WTC11 (cell line): ENCODE measurements at regions not wholly inside any gene's neighbourhood (a gene's known extent, or its start where the extent isn't known, plus 50 kb on each side); places are given as distances from the start of the nearest gene placed in this dataset.
"Not testable (repeated sequence)": the region's sequence is repeated elsewhere in the genome, so short reads cannot be mapped to it uniquely, and the experiment has no call there.

Source experiments
- ATAC-seq: fragments of 200-7000 bp; cut with Tn5 transposase; 2 replicates; pipeline ENCODE4 v1.10.0; 2021; ENCODE audit warnings: mild to moderate bottlenecking, moderate library complexity
- CTCF ChIA-PET: fragments of 300-600 bp; sonication (Branson Sonifier 250); formaldehyde crosslinking; loops from one replicate; lab custom pipeline; 2021; ENCODE audit warnings: antibody characterized with exemption; lab: Charles Lee
- POLR2A ChIA-PET: fragments of 350-600 bp; sonication (Branson Sonifier 250); formaldehyde crosslinking; loops from one replicate; lab custom pipeline; 2021; ENCODE audit warnings: antibody characterized with exemption; lab: Charles Lee
- DNase-seq: peaks from one replicate; pipeline ENCODE4 v3.0.0; 2021; ENCODE audit warnings: low spot score
- H3K27ac Mint-ChIP-seq: 2 replicates; pipeline ENCODE4 v1.8.0; 2021; ENCODE audit warnings: mixed read lengths
- H3K27me3 Mint-ChIP-seq: 2 replicates; pipeline ENCODE4 v1.8.0; 2021; ENCODE audit warnings: low read depth, mild to moderate bottlenecking, moderate library complexity, mixed read lengths
- H3K36me3 Mint-ChIP-seq: 2 replicates; pipeline ENCODE4 v1.8.0; 2021; ENCODE audit warnings: mixed read lengths
- H3K4me1 Mint-ChIP-seq: 2 replicates; pipeline ENCODE4 v1.8.0; 2022; ENCODE audit warnings: mixed read lengths
- H3K4me3 Mint-ChIP-seq: 2 replicates; pipeline ENCODE4 v1.8.0; 2021; ENCODE audit warnings: mild to moderate bottlenecking, moderate library complexity, mixed read lengths
- H3K9me3 Mint-ChIP-seq: 2 replicates; pipeline ENCODE4 v1.8.0; 2021; ENCODE audit warnings: mixed read lengths
- ATF1 ChIP-seq: sonication (generic); formaldehyde crosslinking; IDR thresholded peaks from 2 replicates; pipeline ENCODE4 v1.8.1; 2023; ENCODE audit warnings: mild to moderate bottlenecking, moderate library complexity, missing genetic modification reagents
- E2F1 ChIP-seq: sonication (generic); formaldehyde crosslinking; IDR thresholded peaks from 2 replicates; pipeline ENCODE4 v1.8.0; 2022; ENCODE audit warnings: mild to moderate bottlenecking, missing genetic modification reagents
- EMX1 ChIP-seq: fragments of 250-450 bp; sonication (Bioruptor Pico); IDR thresholded peaks from 2 replicates; pipeline ENCODE4 v1.8.0; 2021; ENCODE audit warnings: mild to moderate bottlenecking
- GRHL2 ChIP-seq: fragments of 250-450 bp; sonication (Bioruptor Pico); IDR thresholded peaks from 2 replicates; pipeline ENCODE4 v1.8.0; 2022; ENCODE audit warnings: mild to moderate bottlenecking, moderate library complexity; ENCODE audit not compliant: insufficient replicate concordance, severe bottlenecking
- GTF2I ChIP-seq: fragments of 250-450 bp; sonication (Bioruptor Pico); conservative IDR thresholded peaks from 2 replicates; pipeline ENCODE4 v1.4.0; 2021; ENCODE audit warnings: mild to moderate bottlenecking
- IRF1 ChIP-seq: sonication (generic); formaldehyde crosslinking; IDR thresholded peaks from 2 replicates; pipeline ENCODE4 v1.8.0; 2023; ENCODE audit warnings: missing genetic modification reagents
- MXD4 ChIP-seq: fragments of 250-450 bp; sonication (Bioruptor Pico); IDR thresholded peaks from 2 replicates; pipeline ENCODE4 v1.8.0; 2021; ENCODE audit warnings: mild to moderate bottlenecking, moderate library complexity, borderline replicate concordance
- MYBL2 ChIP-seq: sonication (generic); formaldehyde crosslinking; IDR thresholded peaks from 2 replicates; pipeline ENCODE4 v1.8.1; 2023; ENCODE audit warnings: mild to moderate bottlenecking, moderate library complexity, missing genetic modification reagents
- NR1H2 ChIP-seq: sonication (generic); formaldehyde crosslinking; IDR thresholded peaks from 2 replicates; pipeline ENCODE4 v1.9.0; 2021; ENCODE audit warnings: mild to moderate bottlenecking, moderate library complexity, missing genetic modification reagents
- OVOL2 ChIP-seq: fragments of 250-450 bp; sonication (Bioruptor Pico); IDR thresholded peaks from 2 replicates; pipeline ENCODE4 v1.9.0; 2021; ENCODE audit warnings: mild to moderate bottlenecking, borderline replicate concordance
- STAT6 ChIP-seq: sonication (generic); formaldehyde crosslinking; conservative IDR thresholded peaks from 2 replicates; pipeline ENCODE4 v1.8.1; 2023; ENCODE audit warnings: mild to moderate bottlenecking, low read depth, missing genetic modification reagents, moderate library complexity
- TCF7 ChIP-seq: sonication (generic); formaldehyde crosslinking; IDR thresholded peaks from 2 replicates; pipeline ENCODE4 v1.8.0; 2022; ENCODE audit warnings: mild to moderate bottlenecking, low read depth, missing genetic modification reagents, moderate library complexity
- TEAD4 ChIP-seq: sonication (generic); formaldehyde crosslinking; IDR thresholded peaks from 2 replicates; pipeline ENCODE4 v1.8.0; 2022; ENCODE audit warnings: mild to moderate bottlenecking, missing genetic modification reagents
- USF1 ChIP-seq: sonication (generic); formaldehyde crosslinking; IDR thresholded peaks from 2 replicates; pipeline ENCODE4 v1.8.0; 2022; ENCODE audit warnings: mild to moderate bottlenecking, missing genetic modification reagents
- ZNF121 ChIP-seq: sonication (generic); formaldehyde crosslinking; IDR thresholded peaks from 2 replicates; pipeline ENCODE4 v1.8.0; 2023; ENCODE audit warnings: missing genetic modification reagents
- ZNF138 ChIP-seq: sonication (generic); formaldehyde crosslinking; conservative IDR thresholded peaks from 2 replicates; pipeline ENCODE4 v1.8.1; 2022; ENCODE audit warnings: mild to moderate bottlenecking, moderate library complexity, missing genetic modification reagents
- ZNF219 ChIP-seq: sonication (generic); formaldehyde crosslinking; IDR thresholded peaks from 2 replicates; pipeline ENCODE4 v1.8.0; 2023; ENCODE audit warnings: missing genetic modification reagents, mild to moderate bottlenecking, borderline replicate concordance
- ZNF263 ChIP-seq: sonication (generic); formaldehyde crosslinking; IDR thresholded peaks from 2 replicates; pipeline ENCODE4 v1.8.1; 2022; ENCODE audit warnings: low read depth, mild to moderate bottlenecking, moderate library complexity, missing genetic modification reagents
- ZNF671 ChIP-seq: fragments of 250-450 bp; sonication (Bioruptor Pico); IDR thresholded peaks from 2 replicates; pipeline ENCODE4 v1.8.0; 2021; ENCODE audit warnings: mild to moderate bottlenecking
- TF ChIP-seq, protein P1 (sequence below): fragments of 250-450 bp; sonication (Bioruptor Pico); IDR thresholded peaks from 2 replicates; pipeline ENCODE4 v1.9.0; 2021; ENCODE audit warnings: moderate library complexity, mild to moderate bottlenecking, inconsistent platforms, borderline replicate concordance
- TF ChIP-seq, protein P2 (sequence below): sonication (generic); formaldehyde crosslinking; IDR thresholded peaks from 2 replicates; pipeline ENCODE4 v1.8.0; 2022; ENCODE audit warnings: mild to moderate bottlenecking, missing genetic modification reagents
- TF ChIP-seq, protein P3 (sequence below): sonication (generic); formaldehyde crosslinking; IDR thresholded peaks from 2 replicates; pipeline ENCODE4 v1.8.1; 2023; ENCODE audit warnings: mild to moderate bottlenecking, missing genetic modification reagents
- TF ChIP-seq, protein P4 (sequence below): sonication (generic); formaldehyde crosslinking; IDR thresholded peaks from 2 replicates; pipeline ENCODE4 v1.8.1; 2023; ENCODE audit warnings: mild to moderate bottlenecking, missing genetic modification reagents

GRCh38 chr5:44048276-44048984 lies 340.8 kb downstream of the FGF10 start:
- no peak for TF ChIP-seq USF1 (CRISPR knock-in tag)
- TF ChIP-seq EMX1 (CRISPR knock-in tag): no peak
- no peak for TF ChIP-seq GTF2I (CRISPR knock-in tag)
- no peak for TF ChIP-seq ZNF263 (CRISPR knock-in tag)
- TF ChIP-seq, protein P1, sequence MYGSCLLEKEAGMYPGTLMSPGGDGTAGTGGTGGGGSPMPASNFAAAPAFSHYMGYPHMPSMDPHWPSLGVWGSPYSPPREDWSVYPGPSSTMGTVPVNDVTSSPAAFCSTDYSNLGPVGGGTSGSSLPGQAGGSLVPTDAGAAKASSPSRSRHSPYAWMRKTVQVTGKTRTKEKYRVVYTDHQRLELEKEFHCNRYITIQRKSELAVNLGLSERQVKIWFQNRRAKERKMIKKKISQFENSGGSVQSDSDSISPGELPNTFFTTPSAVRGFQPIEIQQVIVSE (CRISPR knock-in tag): no peak
- no peak for TF ChIP-seq MYBL2 (CRISPR knock-in tag)
- no peak for TF ChIP-seq TCF7 (CRISPR knock-in tag)
- no peak for TF ChIP-seq ZNF671 (CRISPR knock-in tag)
- no peak for TF ChIP-seq ZNF138 (CRISPR knock-in tag)
- TF ChIP-seq NR1H2: no peak
- TF ChIP-seq, protein P2, sequence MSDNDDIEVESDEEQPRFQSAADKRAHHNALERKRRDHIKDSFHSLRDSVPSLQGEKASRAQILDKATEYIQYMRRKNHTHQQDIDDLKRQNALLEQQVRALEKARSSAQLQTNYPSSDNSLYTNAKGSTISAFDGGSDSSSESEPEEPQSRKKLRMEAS (CRISPR knock-in tag): no peak
- no peak for TF ChIP-seq ZNF219
- TF ChIP-seq TEAD4 (CRISPR knock-in tag): no peak
- TF ChIP-seq, protein P3, sequence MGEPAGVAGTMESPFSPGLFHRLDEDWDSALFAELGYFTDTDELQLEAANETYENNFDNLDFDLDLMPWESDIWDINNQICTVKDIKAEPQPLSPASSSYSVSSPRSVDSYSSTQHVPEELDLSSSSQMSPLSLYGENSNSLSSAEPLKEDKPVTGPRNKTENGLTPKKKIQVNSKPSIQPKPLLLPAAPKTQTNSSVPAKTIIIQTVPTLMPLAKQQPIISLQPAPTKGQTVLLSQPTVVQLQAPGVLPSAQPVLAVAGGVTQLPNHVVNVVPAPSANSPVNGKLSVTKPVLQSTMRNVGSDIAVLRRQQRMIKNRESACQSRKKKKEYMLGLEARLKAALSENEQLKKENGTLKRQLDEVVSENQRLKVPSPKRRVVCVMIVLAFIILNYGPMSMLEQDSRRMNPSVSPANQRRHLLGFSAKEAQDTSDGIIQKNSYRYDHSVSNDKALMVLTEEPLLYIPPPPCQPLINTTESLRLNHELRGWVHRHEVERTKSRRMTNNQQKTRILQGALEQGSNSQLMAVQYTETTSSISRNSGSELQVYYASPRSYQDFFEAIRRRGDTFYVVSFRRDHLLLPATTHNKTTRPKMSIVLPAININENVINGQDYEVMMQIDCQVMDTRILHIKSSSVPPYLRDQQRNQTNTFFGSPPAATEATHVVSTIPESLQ: no peak
- TF ChIP-seq MXD4 (CRISPR knock-in tag): no peak
- no peak for TF ChIP-seq OVOL2 (CRISPR knock-in tag)
- TF ChIP-seq STAT6 (CRISPR knock-in tag): no peak
- ChIA-PET CTCF (interaction anchor here (0.7 kb wide), 1 partner anchor 418 kb away, joined by 5 read pairs; no protein-coding TSS in a partner anchor), POLR2A (no interaction called here)
- DNase-seq: no peak
- Mint-ChIP-seq H3K27me3 (no peaks in the 10 kb centered on the region), H3K9me3 (peaks cover 18% of the 10 kb centered on the region), H3K27ac (no peak overlapping the region), H3K36me3 (peaks cover 13% of the 10 kb centered on the region), H3K4me1 (peaks cover 20% of the 10 kb centered on the region), H3K4me3 (no peak overlapping the region)
- no peak for ATAC-seq

GRCh38 chr5:44046619-44047364 lies 342.4 kb downstream of the FGF10 start:
- H3K9me3 Mint-ChIP-seq: peaks cover 31% of the 10 kb centered on the region
- no peaks in the 10 kb centered on the region for H3K27me3 Mint-ChIP-seq
- no peak overlapping the region for H3K4me3 Mint-ChIP-seq
- POLR2A ChIA-PET: no interaction called here
- peak; percentile 56; the same call in 1 of the 2 replicates for ATAC-seq
- H3K4me1 Mint-ChIP-seq: peaks cover 20% of the 10 kb centered on the region
- TF ChIP-seq ATF1 (CRISPR knock-in tag) (no peak), IRF1 (CRISPR knock-in tag) (no peak), ZNF121 (CRISPR knock-in tag) (no peak), E2F1 (CRISPR knock-in tag) (no peak), GRHL2 (no peak)
- TF ChIP-seq, protein P4, sequence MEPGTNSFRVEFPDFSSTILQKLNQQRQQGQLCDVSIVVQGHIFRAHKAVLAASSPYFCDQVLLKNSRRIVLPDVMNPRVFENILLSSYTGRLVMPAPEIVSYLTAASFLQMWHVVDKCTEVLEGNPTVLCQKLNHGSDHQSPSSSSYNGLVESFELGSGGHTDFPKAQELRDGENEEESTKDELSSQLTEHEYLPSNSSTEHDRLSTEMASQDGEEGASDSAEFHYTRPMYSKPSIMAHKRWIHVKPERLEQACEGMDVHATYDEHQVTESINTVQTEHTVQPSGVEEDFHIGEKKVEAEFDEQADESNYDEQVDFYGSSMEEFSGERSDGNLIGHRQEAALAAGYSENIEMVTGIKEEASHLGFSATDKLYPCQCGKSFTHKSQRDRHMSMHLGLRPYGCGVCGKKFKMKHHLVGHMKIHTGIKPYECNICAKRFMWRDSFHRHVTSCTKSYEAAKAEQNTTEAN (CRISPR knock-in tag): no peak
- CTCF ChIA-PET: no interaction called here
- peaks cover 20% of the 10 kb centered on the region for H3K36me3 Mint-ChIP-seq
- no peak overlapping the region for H3K27ac Mint-ChIP-seq
- DNase-seq: no peak

DNA sequence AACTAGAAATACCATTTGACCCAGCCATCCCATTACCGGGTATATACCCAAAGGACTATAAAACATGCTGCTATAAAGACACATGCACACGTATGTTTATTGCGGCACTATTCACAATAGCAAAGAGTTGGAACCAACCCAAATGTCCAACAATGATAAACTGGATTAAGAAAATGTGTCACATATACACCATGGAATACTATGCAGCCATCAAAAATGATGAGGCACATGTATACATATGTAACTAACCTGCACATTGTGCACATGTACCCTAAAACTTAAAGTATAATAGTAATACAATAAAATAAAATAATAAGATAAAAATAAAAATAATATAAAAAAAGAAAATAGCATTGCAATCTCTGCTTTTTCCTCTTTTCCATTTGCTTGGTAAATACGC lies 344.7 kb downstream of the FGF10 start:
- POLR2A ChIA-PET, DNase-seq, ATAC-seq, H3K27ac Mint-ChIP-seq, H3K27me3 Mint-ChIP-seq, CTCF ChIA-PET, H3K4me3 Mint-ChIP-seq: not testable (repeated sequence)
- Mint-ChIP-seq H3K9me3 (peaks cover 47% of the 10 kb centered on the region), H3K36me3 (peaks cover 36% of the 10 kb centered on the region), H3K4me1 (peaks cover 20% of the 10 kb centered on the region)
